NCI-H510A treated with DMSO at 0.1 percent for 48 hours (cell line): ENCODE measurements at regions not wholly inside any gene's neighbourhood (a gene's known extent, or its start where the extent isn't known, plus 50 kb on each side); places are given as distances from the start of the nearest gene placed in this dataset.
"Not testable (repeated sequence)": the region's sequence is repeated elsewhere in the genome, so short reads cannot be mapped to it uniquely, and the experiment has no call there.

Experiments
- DNase-seq: peaks from one replicate; lab custom pipeline; 2025; lab: John Stamatoyannopoulos, UW

GRCh38 chr21:28590026-28590425, 402.7 kb downstream of the LTN1 start:
- no peak for DNase-seq

GRCh38 chr21:28588997-28589396, 403.7 kb downstream of the LTN1 start:
- DNase-seq = no peak

- DNase-seq = no peak
Measured at GRCh38 chr21:28587748-28588147, 404.9 kb downstream of the LTN1 start.

- DNase-seq = no peak
Measured at GRCh38 chr21:28581976-28582375, 410.7 kb downstream of the LTN1 start.

- not testable (repeated sequence) for DNase-seq
Measured at GRCh38 chr21:28581311-28581731, 411.4 kb downstream of the LTN1 start.

GRCh38 chr21:28580585-28580984, 412.1 kb downstream of the LTN1 start:
- DNase-seq = no peak

- no peak for DNase-seq
Measured at GRCh38 chr21:28579986-28580550, 412.6 kb downstream of the LTN1 start.

GRCh38 chr21:28568692-28569091, 424.0 kb downstream of the LTN1 start:
- DNase-seq = no peak

GRCh38 chr21:28563933-28564332, 428.7 kb downstream of the LTN1 start:
- DNase-seq = not testable (repeated sequence)

GRCh38 chr21:28561772-28562171, 430.9 kb downstream of the LTN1 start:
- DNase-seq = no peak

- no peak for DNase-seq
Measured at GRCh38 chr21:28554660-28555475, 437.8 kb downstream of the LTN1 start.

- no peak for DNase-seq
Measured at GRCh38 chr21:28550057-28550825, 442.4 kb downstream of the LTN1 start.

- DNase-seq = no peak
Measured at GRCh38 chr21:28548291-28548690, 444.4 kb downstream of the LTN1 start.

- no peak for DNase-seq
Measured at GRCh38 chr21:28547766-28548165, 444.9 kb downstream of the LTN1 start.

- DNase-seq = no peak
Measured at GRCh38 chr21:28543975-28544374, 448.7 kb downstream of the LTN1 start.

- DNase-seq = no peak
Measured at GRCh38 chr21:28541371-28542112, 451.1 kb downstream of the LTN1 start.

GRCh38 chr21:28540514-28540913, 452.2 kb downstream of the LTN1 start:
- no peak for DNase-seq

- no peak for DNase-seq
Measured at GRCh38 chr21:28539623-28539988, 453.1 kb downstream of the LTN1 start.

- DNase-seq = no peak
Measured at GRCh38 chr21:28538987-28539622, 453.6 kb downstream of the LTN1 start.

GRCh38 chr21:28537371-28538079, 455.2 kb downstream of the LTN1 start:
- no peak for DNase-seq

- no peak for DNase-seq
Measured at GRCh38 chr21:28532446-28532845, 460.2 kb downstream of the LTN1 start.
